Mesenchymal stem cell (in vitro differentiated cells and primary cell): ENCODE measurements at regions not wholly inside any gene's neighbourhood (a gene's known extent, or its start where the extent isn't known, plus 50 kb on each side); places are given as distances from the start of the nearest gene placed in this dataset.

ENCODE experiments used
- DNase-seq: peaks from one replicate; pipeline ENCODE4 v3.0.0-alpha.2; 2013
- H2AFZ ChIP-seq: one replicate; pipeline ENCODE4 v1.6.1; 2013; ENCODE audit warnings: low read depth, mild to moderate bottlenecking, control low read depth, inconsistent platforms, low read length, moderate library complexity
- H2AK5ac ChIP-seq: 2 replicates; pipeline ENCODE4 v1.6.1; 2013; ENCODE audit warnings: low read length, moderate library complexity, mild to moderate bottlenecking, inconsistent platforms; ENCODE audit not compliant: severe bottlenecking
- H2BK120ac ChIP-seq: one replicate; pipeline ENCODE4 v1.6.1; 2013; ENCODE audit warnings: low read depth, mild to moderate bottlenecking, inconsistent platforms, low read length, moderate library complexity
- H2BK12ac ChIP-seq, 2 experiments: one replicate each; pipeline ENCODE4 v1.6.1; 2013; ENCODE audit warnings: inconsistent platforms in 2 of 2, low read length in 2 of 2, mild to moderate bottlenecking in 2 of 2, moderate library complexity in 2 of 2, control low read depth in 1 of 2
- H2BK15ac ChIP-seq: one replicate; pipeline ENCODE4 v1.6.1; 2013; ENCODE audit warnings: mild to moderate bottlenecking, low read depth, inconsistent platforms; ENCODE audit not compliant: poor library complexity, severe bottlenecking
- H2BK5ac ChIP-seq: 2 replicates; pipeline ENCODE4 v1.6.1; 2013; ENCODE audit warnings: low read depth, mild to moderate bottlenecking, low read length, control low read depth, inconsistent platforms; ENCODE audit not compliant: poor library complexity, severe bottlenecking
- H3K14ac ChIP-seq, 2 experiments: one replicate each; pipeline ENCODE4 v1.6.1; 2013; ENCODE audit warnings: inconsistent platforms in 2 of 2, low read length in 2 of 2, control low read depth in 1 of 2, mild to moderate bottlenecking in 1 of 2, moderate library complexity in 1 of 2
- H3K18ac ChIP-seq, 2 experiments: one replicate each; pipeline ENCODE4 v1.6.1; 2013; ENCODE audit warnings: inconsistent platforms in 2 of 2, low read length in 2 of 2, control low read depth in 1 of 2, low read depth in 1 of 2, mild to moderate bottlenecking in 1 of 2
- H3K23ac ChIP-seq, 2 experiments: one replicate each; pipeline ENCODE4 v1.6.1; 2013; ENCODE audit warnings: inconsistent platforms in 2 of 2, low read length in 2 of 2, mild to moderate bottlenecking in 2 of 2, moderate library complexity in 2 of 2, control low read depth in 1 of 2
- H3K27ac ChIP-seq: 2 replicates; pipeline ENCODE4 v1.5.1; 2013; ENCODE audit warnings: mild to moderate bottlenecking, moderate library complexity, low read length, control low read depth, inconsistent platforms; ENCODE audit not compliant: poor library complexity, severe bottlenecking
- H3K27me3 ChIP-seq, 2 experiments: 2 replicates each; pipeline versions ENCODE4 v1.6.1 to v1.7.0; 2013; ENCODE audit warnings: low read length in 2 of 2, mild to moderate bottlenecking in 2 of 2, moderate library complexity in 2 of 2, control low read depth in 1 of 2, inconsistent platforms in 1 of 2; ENCODE audit not compliant: control insufficient read depth in 1 of 2, insufficient read depth in 1 of 2
- H3K36me3 ChIP-seq, 2 experiments: 2 replicates each; pipeline versions ENCODE4 v1.6.1 to v1.7.0; 2013; ENCODE audit warnings: low read length in 2 of 2, control low read depth in 1 of 2, inconsistent platforms in 1 of 2, low read depth in 1 of 2, mild to moderate bottlenecking in 1 of 2; ENCODE audit not compliant: insufficient read depth in 2 of 2, control insufficient read depth in 1 of 2
- H3K4ac ChIP-seq, 2 experiments: one replicate each; pipeline ENCODE4 v1.6.1; 2013; ENCODE audit warnings: inconsistent platforms in 2 of 2, low read length in 2 of 2, mild to moderate bottlenecking in 2 of 2, moderate library complexity in 2 of 2, control low read depth in 1 of 2, low read depth in 1 of 2
- H3K4me1 ChIP-seq: 2 replicates; pipeline ENCODE4 v1.6.1; 2013; ENCODE audit warnings: low read depth, low read length, control low read depth; ENCODE audit not compliant: control insufficient read depth, insufficient read depth
- H3K4me2 ChIP-seq: 2 replicates; pipeline ENCODE4 v1.6.1; 2013; ENCODE audit warnings: low read length, mild to moderate bottlenecking, inconsistent platforms; ENCODE audit not compliant: poor library complexity, severe bottlenecking
- H3K4me3 ChIP-seq, 2 experiments: 2 replicates each; pipeline versions ENCODE4 v1.5.1 to v1.7.0; 2013; ENCODE audit warnings: low read length in 2 of 2, mild to moderate bottlenecking in 2 of 2, control low read depth in 1 of 2, low read depth in 1 of 2; ENCODE audit not compliant: insufficient read depth in 1 of 2
- H3K79me1 ChIP-seq: replicated peaks from 2 replicates; pipeline ENCODE4 v1.6.1; 2013; ENCODE audit warnings: mild to moderate bottlenecking, control low read depth, low read length, inconsistent platforms; ENCODE audit not compliant: poor library complexity, severe bottlenecking
- H3K9ac ChIP-seq: 2 replicates; pipeline ENCODE4 v1.7.0; 2013; ENCODE audit warnings: mild to moderate bottlenecking, low read length, moderate library complexity
- H3K9me3 ChIP-seq: 2 replicates; pipeline ENCODE4 v1.7.0; 2013; ENCODE audit warnings: mild to moderate bottlenecking, low read length; ENCODE audit not compliant: control insufficient read depth
- H4K8ac ChIP-seq: one replicate; pipeline ENCODE4 v1.6.1; 2013; ENCODE audit warnings: inconsistent platforms, mild to moderate bottlenecking, low read length, moderate library complexity
- H4K91ac ChIP-seq: one replicate; pipeline ENCODE4 v1.6.1; 2013; ENCODE audit warnings: mild to moderate bottlenecking, low read length, inconsistent platforms
- WGBS: methylation state at CpG from one replicate; pipeline ENCODE4 v1.1.7; 2013; ENCODE audit warnings: mixed read lengths; 5-methylcytosine and 5-hydroxymethylcytosine counted together

- H3K4me2 ChIP-seq = no peak overlapping the region
- H3K18ac ChIP-seq = no peak overlapping the region
- no peak overlapping the region for H2BK15ac ChIP-seq
- DNase-seq = no peak
- H3K79me1 ChIP-seq = peaks cover 7% of the 10 kb centered on the region
- H2BK5ac ChIP-seq = no peak overlapping the region
- 76% methylated on average over 2 of the region's 2 CpGs for WGBS
- no peak overlapping the region for H3K23ac ChIP-seq
- no peak overlapping the region for H2AK5ac ChIP-seq
- no peak overlapping the region for H2BK12ac ChIP-seq
- H3K27ac ChIP-seq = no peak overlapping the region
- H2BK120ac ChIP-seq = no peak overlapping the region
- no peaks in the 10 kb centered on the region for H3K4me1 ChIP-seq
- peaks cover 0 to 3% of the 10 kb centered on the region in 2 experiments for H3K36me3 ChIP-seq
- H4K8ac ChIP-seq = no peak overlapping the region
- no peak overlapping the region for H4K91ac ChIP-seq
- H3K4ac ChIP-seq = no peak overlapping the region
- no peak overlapping the region for H2AFZ ChIP-seq
- no peak overlapping the region for H3K9ac ChIP-seq
- no peak overlapping the region for H3K4me3 ChIP-seq
- H3K9me3 ChIP-seq = peaks cover 56% of the 10 kb centered on the region
- H3K14ac ChIP-seq = no peak overlapping the region
- no peaks in the 10 kb centered on the region for H3K27me3 ChIP-seq
These were observed 1483.6 kb downstream of the UQCRFS1 start for GRCh38 chr19:27729332-27729731.

GRCh38 chr19:27722625-27723024 lies 1490.3 kb downstream of the UQCRFS1 start:
- H2BK120ac ChIP-seq = no peak overlapping the region
- H3K36me3 ChIP-seq = no peaks in the 10 kb centered on the region
- no peak overlapping the region for H4K91ac ChIP-seq
- no peak overlapping the region for H3K9ac ChIP-seq
- no peak overlapping the region for H2BK15ac ChIP-seq
- H3K14ac ChIP-seq = no peak overlapping the region
- no peak overlapping the region for H3K27ac ChIP-seq
- H3K4me2 ChIP-seq = no peak overlapping the region
- DNase-seq = no peak
- no peak overlapping the region for H3K18ac ChIP-seq
- H4K8ac ChIP-seq = no peak overlapping the region
- H3K9me3 ChIP-seq = peaks cover 34% of the 10 kb centered on the region
- no peaks in the 10 kb centered on the region for H3K27me3 ChIP-seq
- H3K4ac ChIP-seq = no peak overlapping the region
- no peak overlapping the region for H3K4me3 ChIP-seq
- H2BK5ac ChIP-seq = no peak overlapping the region
- no peaks in the 10 kb centered on the region for H3K79me1 ChIP-seq
- no peak overlapping the region for H2BK12ac ChIP-seq
- no peak overlapping the region for H2AFZ ChIP-seq
- H3K23ac ChIP-seq = no peak overlapping the region
- H3K4me1 ChIP-seq = no peaks in the 10 kb centered on the region
- no peak overlapping the region for H2AK5ac ChIP-seq
- 98% methylated on average over 2 of the region's 4 CpGs for WGBS

GRCh38 chr19:27720155-27720554 lies 1492.8 kb downstream of the UQCRFS1 start:
- H3K27me3 ChIP-seq = no peaks in the 10 kb centered on the region
- H2AK5ac ChIP-seq = no peak overlapping the region
- peaks cover 36% of the 10 kb centered on the region for H3K9me3 ChIP-seq
- no peaks in the 10 kb centered on the region for H3K4me1 ChIP-seq
- H4K8ac ChIP-seq = no peak overlapping the region
- H2BK15ac ChIP-seq = no peak overlapping the region
- no peak overlapping the region for H3K4me2 ChIP-seq
- no peak overlapping the region for H4K91ac ChIP-seq
- no peak for DNase-seq
- H3K23ac ChIP-seq = no peak overlapping the region
- H2BK5ac ChIP-seq = no peak overlapping the region
- no peaks in the 10 kb centered on the region for H3K36me3 ChIP-seq
- H3K79me1 ChIP-seq = no peaks in the 10 kb centered on the region
- no peak overlapping the region for H3K4me3 ChIP-seq
- no peak overlapping the region for H3K9ac ChIP-seq
- H3K4ac ChIP-seq = no peak overlapping the region
- WGBS = 81% methylated on average over 5 of the region's 5 CpGs
- no peak overlapping the region for H2BK120ac ChIP-seq
- no peak overlapping the region for H2BK12ac ChIP-seq
- H2AFZ ChIP-seq = no peak overlapping the region
- no peak overlapping the region for H3K18ac ChIP-seq
- H3K14ac ChIP-seq = no peak overlapping the region
- no peak overlapping the region for H3K27ac ChIP-seq

GRCh38 chr19:27719034-27719433 lies 1493.9 kb downstream of the UQCRFS1 start:
- Histone ChIP-seq H3K9ac (no peak overlapping the region), H2BK12ac (no peak overlapping the region), H3K27ac (no peak overlapping the region), H2BK120ac (no peak overlapping the region), H3K9me3 (peaks cover 35% of the 10 kb centered on the region), H3K18ac (no peak overlapping the region), H3K23ac (no peak overlapping the region), H4K91ac (no peak overlapping the region), H3K4me2 (no peak overlapping the region), H4K8ac (no peak overlapping the region), H3K79me1 (no peaks in the 10 kb centered on the region), H2AK5ac (no peak overlapping the region), H2BK15ac (no peak overlapping the region), H3K36me3 (no peaks in the 10 kb centered on the region), H3K27me3 (no peaks in the 10 kb centered on the region), H3K4me1 (no peaks in the 10 kb centered on the region), H3K14ac (no peak overlapping the region), H2AFZ (no peak overlapping the region), H3K4me3 (no peak overlapping the region), H2BK5ac (no peak overlapping the region), H3K4ac (no peak overlapping the region)
- DNase-seq = no peak
- 90% methylated on average over 6 of the region's 6 CpGs for WGBS
